ENCODE measurements at regions not wholly inside any gene's neighbourhood (a gene's known extent, or its start where the extent isn't known, plus 50 kb on each side); places are given as distances from the start of the nearest gene placed in this dataset.

DNA sequence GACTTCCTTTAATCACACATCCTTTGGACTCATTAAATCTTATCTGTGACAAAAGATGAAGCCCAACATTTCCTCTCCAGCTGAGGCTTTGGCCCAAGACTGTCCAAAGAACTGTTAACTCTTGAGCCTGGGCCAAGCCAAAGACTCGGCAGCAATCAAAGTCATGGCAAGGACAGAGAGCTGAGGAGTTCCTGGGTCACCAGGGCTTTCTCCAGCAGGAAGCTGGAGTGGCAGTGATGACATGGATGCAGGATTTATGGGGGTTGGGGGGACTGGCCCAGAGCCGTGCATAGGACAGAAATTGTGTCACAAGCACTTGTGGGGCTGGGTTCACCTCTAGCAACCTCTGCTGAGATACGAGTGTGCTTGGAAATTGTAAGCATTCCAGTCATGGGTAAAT lies 440.3 kb downstream of the PLK2 start:
- no peak overlapping the region for H3K4me3 Mint-ChIP-seq
- H3K9me3 Mint-ChIP-seq: no peaks in the 10 kb centered on the region
- no peak overlapping the region for H3K27ac Mint-ChIP-seq
- no peak for ATAC-seq (replicated peaks)
- no peaks in the 10 kb centered on the region for H3K4me1 Mint-ChIP-seq
- no peaks in the 10 kb centered on the region for H3K36me3 Mint-ChIP-seq (ENCODE audit: low read depth)
- peaks cover 3% of the 10 kb centered on the region for H3K27me3 Mint-ChIP-seq

- H3K27me3 Mint-ChIP-seq: peaks cover 11% of the 10 kb centered on the region
- ATAC-seq (replicated peaks): no peak
- no peak overlapping the region for H3K4me3 Mint-ChIP-seq
- H3K27ac Mint-ChIP-seq: no peak overlapping the region
- H3K9me3 Mint-ChIP-seq: no peaks in the 10 kb centered on the region
- H3K36me3 Mint-ChIP-seq (ENCODE audit: low read depth): no peaks in the 10 kb centered on the region
- H3K4me1 Mint-ChIP-seq: no peaks in the 10 kb centered on the region
Measured at GRCh38 chr5:58018016-58018415, 441.9 kb downstream of the PLK2 start.

DNA sequence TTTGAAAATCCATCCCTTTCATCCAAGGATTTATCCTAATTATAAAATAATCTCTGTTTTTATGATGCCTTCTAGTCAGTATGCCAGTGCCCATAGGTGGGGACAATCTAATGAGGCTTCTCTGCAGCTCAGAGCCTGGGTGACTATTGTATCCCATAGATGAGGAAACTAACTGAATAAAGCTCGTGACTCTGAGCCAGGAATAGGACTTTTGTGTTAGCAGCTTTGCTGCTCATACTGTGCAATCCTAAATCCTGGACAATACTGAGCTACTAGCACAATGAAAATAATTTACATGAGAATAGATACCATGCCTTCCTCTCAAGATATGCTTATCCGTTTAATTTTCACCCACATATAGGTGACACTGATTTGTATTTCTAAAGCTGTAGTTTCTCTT lies 443.0 kb downstream of the PLK2 start:
- Mint-ChIP-seq H3K4me3 (no peak overlapping the region), H3K4me1 (no peaks in the 10 kb centered on the region), H3K9me3 (no peaks in the 10 kb centered on the region), H3K27me3 (peaks cover 11% of the 10 kb centered on the region), H3K36me3 (ENCODE audit: low read depth) (no peaks in the 10 kb centered on the region), H3K27ac (no peak overlapping the region)
- ATAC-seq (replicated peaks): no peak

GRCh38 chr5:58016358-58016757 lies 443.5 kb downstream of the PLK2 start:
- Mint-ChIP-seq H3K36me3 (ENCODE audit: low read depth) (no peaks in the 10 kb centered on the region), H3K4me1 (no peaks in the 10 kb centered on the region), H3K27me3 (peaks cover 11% of the 10 kb centered on the region), H3K4me3 (no peak overlapping the region), H3K27ac (no peak overlapping the region), H3K9me3 (no peaks in the 10 kb centered on the region)
- no peak for ATAC-seq (replicated peaks)

DNA sequence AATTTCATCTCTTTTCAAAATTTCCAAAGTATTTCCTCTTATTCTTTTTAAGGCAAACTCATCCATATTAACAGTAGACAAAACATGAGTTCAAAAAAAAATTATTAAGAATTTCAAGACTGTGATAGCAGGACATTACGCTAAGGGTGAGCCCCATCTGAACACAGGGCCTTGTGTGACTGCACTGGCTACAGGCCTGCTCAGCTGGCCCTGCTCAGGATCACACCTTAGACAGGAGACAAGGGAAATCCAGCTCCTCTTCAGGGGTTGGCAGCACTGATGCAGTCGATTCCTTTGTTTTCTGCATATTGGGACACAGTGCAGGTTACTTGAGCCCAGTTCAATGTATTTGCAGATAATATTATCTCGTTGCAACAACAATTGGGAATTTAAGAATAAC lies 444.7 kb downstream of the PLK2 start:
- peaks cover 11% of the 10 kb centered on the region for H3K27me3 Mint-ChIP-seq

DNA sequence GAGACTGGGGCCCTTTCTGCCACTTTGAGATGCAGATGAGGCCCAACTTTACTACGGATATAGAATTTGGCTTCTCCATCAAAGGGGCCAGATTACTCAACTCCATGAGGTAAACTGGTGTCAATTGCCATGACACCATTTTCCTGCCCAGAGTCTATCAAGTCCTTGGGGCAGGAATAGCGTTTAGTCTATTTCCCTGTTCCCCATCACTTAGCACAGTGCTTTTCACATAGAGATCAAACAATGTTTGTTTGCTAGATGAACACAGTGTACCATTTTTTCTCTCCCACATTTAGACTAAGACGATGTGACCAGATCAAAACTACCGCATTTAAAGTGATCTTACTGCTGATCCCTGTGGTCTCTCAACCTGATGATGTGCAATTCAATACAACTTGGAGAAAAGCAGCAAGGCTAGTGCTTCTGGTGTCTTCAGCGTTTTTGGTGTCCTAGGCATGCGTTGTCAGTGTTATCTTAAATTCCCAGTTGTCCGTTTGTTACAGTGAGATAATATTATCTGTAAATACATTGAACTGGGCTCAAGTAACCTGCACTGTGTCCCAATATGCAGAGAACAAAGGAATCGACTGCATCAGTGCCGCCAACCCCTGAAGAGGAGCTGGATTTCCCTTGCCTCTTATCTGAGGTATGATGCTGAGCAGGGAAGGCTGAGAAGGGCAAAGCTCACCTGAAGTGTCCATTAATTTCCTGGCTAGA lies 446.2 kb downstream of the PLK2 start:
- peaks cover 11% of the 10 kb centered on the region for H3K27me3 Mint-ChIP-seq
- H3K36me3 Mint-ChIP-seq (ENCODE audit: low read depth): no peaks in the 10 kb centered on the region
- no peak overlapping the region for H3K27ac Mint-ChIP-seq
- H3K4me1 Mint-ChIP-seq: no peaks in the 10 kb centered on the region
- H3K4me3 Mint-ChIP-seq: no peak overlapping the region
- no peaks in the 10 kb centered on the region for H3K9me3 Mint-ChIP-seq
- ATAC-seq (replicated peaks): no peak

More for the DNA sequence above, 444.7 kb downstream of the PLK2 start:
- no peaks in the 10 kb centered on the region for H3K36me3 Mint-ChIP-seq (ENCODE audit: low read depth)
- H3K27ac Mint-ChIP-seq: no peak overlapping the region
- no peaks in the 10 kb centered on the region for H3K9me3 Mint-ChIP-seq
- ATAC-seq (replicated peaks): no peak
- no peaks in the 10 kb centered on the region for H3K4me1 Mint-ChIP-seq
- H3K4me3 Mint-ChIP-seq: no peak overlapping the region

DNA sequence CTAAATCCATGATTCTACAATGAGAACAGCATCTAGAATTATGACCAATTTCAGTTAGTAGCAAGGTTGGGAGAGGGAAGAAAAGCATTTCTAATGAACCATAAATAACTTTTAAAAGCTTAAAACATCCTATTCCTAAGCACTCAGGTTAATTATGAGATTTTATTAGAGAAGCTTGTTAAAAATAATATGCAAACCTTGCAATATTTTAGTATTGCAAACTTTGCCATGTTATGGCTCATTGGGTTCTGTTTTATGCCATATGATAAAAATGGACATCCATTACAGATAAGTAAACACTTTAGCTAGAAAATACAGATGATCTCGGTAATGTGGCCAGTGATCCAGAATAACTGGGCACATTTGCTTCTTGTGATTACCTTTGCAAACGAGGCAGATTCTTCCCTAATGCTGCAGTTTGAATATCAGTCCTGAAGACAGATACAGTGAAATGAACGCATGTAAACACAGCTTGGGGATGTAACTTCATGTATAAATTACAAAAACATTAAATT lies 447.0 kb downstream of the PLK2 start:
- Mint-ChIP-seq H3K4me1 (no peaks in the 10 kb centered on the region), H3K4me3 (no peak overlapping the region), H3K36me3 (ENCODE audit: low read depth) (no peaks in the 10 kb centered on the region), H3K27me3 (peaks cover 11% of the 10 kb centered on the region), H3K9me3 (no peaks in the 10 kb centered on the region), H3K27ac (no peak overlapping the region)
- no peak for ATAC-seq (replicated peaks)

GRCh38 chr5:58012102-58012501 lies 447.8 kb downstream of the PLK2 start:
- Mint-ChIP-seq H3K27me3 (peaks cover 11% of the 10 kb centered on the region), H3K9me3 (no peaks in the 10 kb centered on the region), H3K4me3 (no peak overlapping the region), H3K36me3 (ENCODE audit: low read depth) (no peaks in the 10 kb centered on the region), H3K4me1 (no peaks in the 10 kb centered on the region), H3K27ac (no peak overlapping the region)
- no peak for ATAC-seq (replicated peaks)

DNA sequence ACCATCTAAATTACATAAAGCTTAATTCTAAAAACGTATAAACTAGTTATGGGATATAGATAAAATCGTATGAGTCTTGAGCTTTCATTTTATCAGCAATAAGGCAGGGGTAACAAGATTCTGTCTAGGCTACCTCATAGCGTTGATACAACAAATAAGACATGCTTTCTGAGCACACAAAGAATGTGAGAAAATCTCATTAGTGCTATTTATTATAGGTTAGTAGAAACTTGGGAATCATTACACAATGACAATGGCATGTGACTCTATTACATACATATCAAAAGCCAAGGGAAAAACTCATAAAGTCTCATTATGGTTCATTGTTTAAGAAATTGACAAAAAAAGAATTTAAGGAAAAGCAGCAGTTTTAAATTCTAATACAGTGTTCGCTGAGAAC lies 448.6 kb downstream of the PLK2 start:
- Mint-ChIP-seq H3K4me3 (no peak overlapping the region), H3K27ac (no peak overlapping the region), H3K4me1 (no peaks in the 10 kb centered on the region), H3K27me3 (peaks cover 11% of the 10 kb centered on the region), H3K36me3 (ENCODE audit: low read depth) (no peaks in the 10 kb centered on the region), H3K9me3 (no peaks in the 10 kb centered on the region)
- ATAC-seq (replicated peaks): no peak

GRCh38 chr5:58009754-58010153 lies 450.1 kb downstream of the PLK2 start:
- H3K27me3 Mint-ChIP-seq: peaks cover 9% of the 10 kb centered on the region
- no peak overlapping the region for H3K27ac Mint-ChIP-seq
- H3K9me3 Mint-ChIP-seq: no peaks in the 10 kb centered on the region
- no peaks in the 10 kb centered on the region for H3K4me1 Mint-ChIP-seq
- H3K36me3 Mint-ChIP-seq (ENCODE audit: low read depth): no peaks in the 10 kb centered on the region
- ATAC-seq (replicated peaks): no peak
- no peak overlapping the region for H3K4me3 Mint-ChIP-seq

- Mint-ChIP-seq H3K4me3 (no peak overlapping the region), H3K4me1 (no peaks in the 10 kb centered on the region)
Measured at GRCh38 chr5:58002323-58002722, 457.6 kb downstream of the PLK2 start.

DNA sequence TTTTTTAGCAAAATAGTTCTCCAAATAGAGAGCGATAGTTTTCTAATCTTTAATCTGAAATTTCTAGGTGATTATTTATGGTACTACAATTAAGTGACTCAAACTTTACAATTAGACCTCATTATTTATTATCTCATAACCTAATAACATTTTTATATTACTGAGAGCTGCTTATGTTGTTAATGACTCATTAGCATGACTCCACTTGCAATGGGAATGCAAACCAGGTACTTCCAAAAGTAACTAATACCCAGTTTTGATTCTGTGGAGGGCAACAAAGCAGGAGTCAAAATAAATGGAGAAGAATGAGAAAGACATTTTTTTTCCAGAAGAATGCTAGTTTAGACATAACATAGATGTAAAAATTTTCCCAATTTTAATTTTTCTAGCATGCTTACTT lies 466.0 kb downstream of the PLK2 start:
- Mint-ChIP-seq H3K27ac (no peak overlapping the region), H3K4me3 (no peak overlapping the region), H3K9me3 (no peaks in the 10 kb centered on the region), H3K36me3 (ENCODE audit: low read depth) (no peaks in the 10 kb centered on the region), H3K4me1 (no peaks in the 10 kb centered on the region), H3K27me3 (peaks cover 16% of the 10 kb centered on the region)
- no peak for ATAC-seq (replicated peaks)

More at GRCh38 chr5:58002323-58002722, 457.6 kb downstream of the PLK2 start:
- ATAC-seq (replicated peaks): no peak
- H3K9me3 Mint-ChIP-seq: no peaks in the 10 kb centered on the region
- no peaks in the 10 kb centered on the region for H3K27me3 Mint-ChIP-seq
- no peaks in the 10 kb centered on the region for H3K36me3 Mint-ChIP-seq (ENCODE audit: low read depth)
- no peak overlapping the region for H3K27ac Mint-ChIP-seq

DNA sequence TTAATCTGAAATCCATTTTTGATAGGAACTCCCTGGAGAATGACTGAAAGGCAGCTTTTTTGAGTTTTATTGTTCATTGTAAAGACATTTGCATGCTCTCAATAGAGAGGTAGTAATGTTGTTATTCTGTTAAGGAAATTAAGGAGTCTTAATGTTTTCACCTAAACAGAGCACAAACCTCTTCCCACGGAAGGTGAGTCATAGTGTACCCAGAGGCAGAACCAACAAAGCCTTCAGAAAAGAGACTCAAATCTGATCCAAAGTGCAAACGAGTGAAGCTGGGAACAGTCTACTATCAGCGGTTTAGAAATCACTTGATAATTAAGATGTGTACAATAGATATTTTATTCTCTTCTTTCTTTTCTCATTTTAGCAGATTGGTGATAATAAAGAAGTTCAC lies 470.5 kb downstream of the PLK2 start:
- ATAC-seq (replicated peaks): no peak
- Mint-ChIP-seq H3K4me3 (no peak overlapping the region), H3K27ac (no peak overlapping the region), H3K4me1 (no peaks in the 10 kb centered on the region), H3K9me3 (no peaks in the 10 kb centered on the region), H3K27me3 (peaks cover 12% of the 10 kb centered on the region), H3K36me3 (ENCODE audit: low read depth) (no peaks in the 10 kb centered on the region)

DNA sequence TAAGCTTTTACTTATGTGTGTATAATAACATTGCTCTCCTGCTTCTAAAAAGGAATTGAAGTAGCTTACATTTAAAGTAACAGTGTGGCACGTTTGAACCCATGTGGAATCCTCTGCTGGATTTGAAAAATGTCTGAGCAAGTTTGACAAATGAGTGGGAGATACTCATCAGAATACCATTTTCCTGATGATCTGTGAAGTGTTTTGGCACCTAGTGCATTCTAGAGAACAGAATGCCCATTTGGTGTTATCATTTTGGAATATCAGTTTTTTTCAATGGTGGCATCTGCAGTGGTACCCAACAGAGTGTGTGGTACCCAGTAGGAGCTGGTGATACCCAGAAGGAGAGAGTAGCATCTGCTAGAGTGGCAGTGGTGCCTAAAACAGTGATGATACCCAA lies 471.1 kb downstream of the PLK2 start:
- H3K9me3 Mint-ChIP-seq: no peaks in the 10 kb centered on the region
- peaks cover 12% of the 10 kb centered on the region for H3K27me3 Mint-ChIP-seq
- ATAC-seq (replicated peaks): no peak
- H3K4me3 Mint-ChIP-seq: no peak overlapping the region
- H3K27ac Mint-ChIP-seq: no peak overlapping the region
- no peaks in the 10 kb centered on the region for H3K36me3 Mint-ChIP-seq (ENCODE audit: low read depth)
- H3K4me1 Mint-ChIP-seq: no peaks in the 10 kb centered on the region

- no peak overlapping the region for H3K27ac Mint-ChIP-seq
- H3K9me3 Mint-ChIP-seq: no peaks in the 10 kb centered on the region
- ATAC-seq (replicated peaks): no peak
- no peaks in the 10 kb centered on the region for H3K36me3 Mint-ChIP-seq (ENCODE audit: low read depth)
- H3K27me3 Mint-ChIP-seq: peaks cover 12% of the 10 kb centered on the region
- H3K4me1 Mint-ChIP-seq: no peaks in the 10 kb centered on the region
- H3K4me3 Mint-ChIP-seq: no peak overlapping the region
Measured at GRCh38 chr5:57987552-57987951, 472.3 kb downstream of the PLK2 start.
